ENCODE measurements at regions not wholly inside any gene's neighbourhood (a gene's known extent, or its start where the extent isn't known, plus 50 kb on each side); places are given as distances from the start of the nearest gene placed in this dataset.

DNA sequence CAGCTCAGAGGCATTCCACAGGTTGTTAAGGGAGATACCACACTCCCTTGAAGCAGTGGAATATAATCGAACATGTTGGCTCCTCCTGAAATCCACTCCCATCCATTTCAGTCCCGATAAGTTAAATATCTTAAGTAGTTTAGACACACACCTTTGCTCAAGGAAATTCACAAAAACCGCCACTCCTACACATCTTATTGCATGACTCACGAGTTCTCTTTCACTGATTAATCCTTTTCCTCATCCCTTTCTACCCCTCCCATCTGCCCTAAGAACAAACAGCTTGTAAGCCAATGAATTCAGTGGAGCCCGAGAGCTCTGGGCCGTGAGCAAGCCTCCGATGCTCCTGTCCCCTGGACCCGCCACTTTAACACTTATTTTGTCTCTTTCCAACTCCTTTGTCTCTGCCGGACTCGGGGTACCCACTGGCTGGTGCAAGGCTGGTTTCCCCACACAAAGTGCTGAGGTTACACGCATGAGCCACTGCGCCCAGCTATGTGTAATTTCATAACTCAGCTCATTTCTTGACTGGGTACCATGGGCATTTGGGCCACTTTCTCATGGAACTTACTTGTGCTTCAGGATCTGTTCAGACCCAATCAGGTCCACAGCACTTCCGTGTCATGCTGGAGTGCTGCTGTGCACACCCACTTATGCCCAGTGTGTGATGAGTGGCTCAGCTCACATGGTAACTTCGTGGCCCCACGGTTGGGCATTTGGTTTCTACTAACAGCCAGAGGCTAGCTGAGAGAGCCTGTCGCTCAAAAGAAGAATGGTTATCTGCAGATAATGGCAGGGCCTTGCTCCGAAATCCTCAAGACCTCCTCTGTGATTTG, 171.8 kb upstream of the ALG10B start:
- no peak for DNase-seq (ENCODE audit: low read depth)
- TF ChIP-seq, protein P1, sequence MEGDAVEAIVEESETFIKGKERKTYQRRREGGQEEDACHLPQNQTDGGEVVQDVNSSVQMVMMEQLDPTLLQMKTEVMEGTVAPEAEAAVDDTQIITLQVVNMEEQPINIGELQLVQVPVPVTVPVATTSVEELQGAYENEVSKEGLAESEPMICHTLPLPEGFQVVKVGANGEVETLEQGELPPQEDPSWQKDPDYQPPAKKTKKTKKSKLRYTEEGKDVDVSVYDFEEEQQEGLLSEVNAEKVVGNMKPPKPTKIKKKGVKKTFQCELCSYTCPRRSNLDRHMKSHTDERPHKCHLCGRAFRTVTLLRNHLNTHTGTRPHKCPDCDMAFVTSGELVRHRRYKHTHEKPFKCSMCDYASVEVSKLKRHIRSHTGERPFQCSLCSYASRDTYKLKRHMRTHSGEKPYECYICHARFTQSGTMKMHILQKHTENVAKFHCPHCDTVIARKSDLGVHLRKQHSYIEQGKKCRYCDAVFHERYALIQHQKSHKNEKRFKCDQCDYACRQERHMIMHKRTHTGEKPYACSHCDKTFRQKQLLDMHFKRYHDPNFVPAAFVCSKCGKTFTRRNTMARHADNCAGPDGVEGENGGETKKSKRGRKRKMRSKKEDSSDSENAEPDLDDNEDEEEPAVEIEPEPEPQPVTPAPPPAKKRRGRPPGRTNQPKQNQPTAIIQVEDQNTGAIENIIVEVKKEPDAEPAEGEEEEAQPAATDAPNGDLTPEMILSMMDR (IDR thresholded peaks at IDR 0.05; ENCODE audit: control insufficient read depth, insufficient read depth, low read depth, low read length, missing control alignments), result no peak
- no peak overlapping the region for H3K4me3 ChIP-seq (ENCODE audit: control insufficient read depth, low read depth, low read length)

DNA sequence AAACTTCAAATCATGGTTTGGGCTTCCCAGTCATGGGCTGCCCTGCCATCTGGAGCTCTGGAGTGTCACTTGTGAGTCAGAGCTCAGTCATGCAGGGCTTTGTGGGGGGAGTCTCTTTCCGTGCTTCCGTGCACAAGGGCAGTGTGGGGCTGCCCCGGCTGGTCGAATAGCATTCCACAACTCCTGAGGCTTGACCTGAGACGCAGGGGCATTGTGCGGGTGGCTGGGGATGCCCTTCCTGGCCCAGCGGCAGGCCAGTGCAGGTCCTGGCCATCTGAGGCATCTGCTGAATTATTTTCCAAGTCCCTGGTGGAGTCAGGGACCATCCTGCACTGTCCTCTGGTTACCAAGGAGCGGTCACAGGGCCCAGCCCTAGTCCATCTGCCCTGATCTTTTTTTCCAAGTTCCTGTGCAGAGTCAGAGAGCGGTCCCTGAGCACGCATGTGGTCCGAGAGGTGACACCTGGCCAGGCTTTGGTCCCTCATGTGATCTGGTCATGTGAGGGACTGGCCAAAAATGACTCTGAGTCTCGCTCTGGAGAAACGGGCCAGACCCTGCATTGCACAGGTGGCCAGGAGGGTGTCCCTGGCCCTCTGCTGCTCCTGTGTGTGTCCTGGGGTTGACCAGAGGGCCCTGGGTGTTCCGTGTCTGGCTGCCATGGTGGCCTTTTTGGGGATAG, 167.0 kb upstream of the ALG10B start:
- TF ChIP-seq, protein P1 (IDR thresholded peaks at IDR 0.05; ENCODE audit: control insufficient read depth, insufficient read depth, low read depth, low read length, missing control alignments), result no peak
- DNase-seq (ENCODE audit: low read depth), result no peak
- no peak overlapping the region for H3K4me3 ChIP-seq (ENCODE audit: control insufficient read depth, low read depth, low read length)

DNA sequence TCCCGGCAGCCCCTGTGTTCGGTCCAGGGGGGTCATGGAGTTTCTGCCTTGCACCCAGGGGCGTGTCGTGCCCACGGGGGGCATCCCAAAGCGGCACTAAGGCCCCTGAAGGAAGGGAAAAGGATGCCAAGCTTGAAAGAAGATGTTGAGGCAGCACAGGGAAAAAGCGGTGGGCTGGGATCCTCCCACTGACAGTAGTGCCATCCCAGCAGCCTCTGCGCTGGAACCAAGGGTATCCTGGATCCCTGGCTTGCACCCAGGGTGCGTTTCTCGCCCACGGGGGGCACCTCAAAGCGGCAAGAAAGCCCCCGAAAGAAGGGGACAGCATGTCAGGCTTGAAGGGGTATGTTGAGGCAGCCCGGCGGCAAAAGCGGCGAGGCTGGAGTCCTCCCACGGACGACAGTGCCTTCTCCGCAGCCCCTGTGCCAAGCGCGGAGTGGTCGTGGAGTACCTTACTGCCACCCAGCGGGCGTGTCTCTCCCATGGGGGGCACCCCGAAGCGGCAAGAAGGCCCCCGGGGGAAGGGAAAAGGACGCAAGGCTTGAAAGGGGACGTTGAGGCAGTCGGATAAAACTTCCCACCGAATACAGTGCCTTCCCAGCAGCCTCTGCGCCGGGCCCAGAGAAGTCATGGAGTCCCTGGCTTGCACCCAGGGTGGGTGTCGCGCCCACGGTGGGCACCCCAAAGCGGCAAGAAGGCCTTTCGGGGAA, 164.4 kb upstream of the ALG10B start:
- TF ChIP-seq, protein P1 (IDR thresholded peaks at IDR 0.05; ENCODE audit: control insufficient read depth, insufficient read depth, low read depth, low read length, missing control alignments), result no peak
- no peak for DNase-seq (ENCODE audit: low read depth)
- H3K4me3 ChIP-seq (ENCODE audit: control insufficient read depth, low read depth, low read length), result no peak overlapping the region

DNA sequence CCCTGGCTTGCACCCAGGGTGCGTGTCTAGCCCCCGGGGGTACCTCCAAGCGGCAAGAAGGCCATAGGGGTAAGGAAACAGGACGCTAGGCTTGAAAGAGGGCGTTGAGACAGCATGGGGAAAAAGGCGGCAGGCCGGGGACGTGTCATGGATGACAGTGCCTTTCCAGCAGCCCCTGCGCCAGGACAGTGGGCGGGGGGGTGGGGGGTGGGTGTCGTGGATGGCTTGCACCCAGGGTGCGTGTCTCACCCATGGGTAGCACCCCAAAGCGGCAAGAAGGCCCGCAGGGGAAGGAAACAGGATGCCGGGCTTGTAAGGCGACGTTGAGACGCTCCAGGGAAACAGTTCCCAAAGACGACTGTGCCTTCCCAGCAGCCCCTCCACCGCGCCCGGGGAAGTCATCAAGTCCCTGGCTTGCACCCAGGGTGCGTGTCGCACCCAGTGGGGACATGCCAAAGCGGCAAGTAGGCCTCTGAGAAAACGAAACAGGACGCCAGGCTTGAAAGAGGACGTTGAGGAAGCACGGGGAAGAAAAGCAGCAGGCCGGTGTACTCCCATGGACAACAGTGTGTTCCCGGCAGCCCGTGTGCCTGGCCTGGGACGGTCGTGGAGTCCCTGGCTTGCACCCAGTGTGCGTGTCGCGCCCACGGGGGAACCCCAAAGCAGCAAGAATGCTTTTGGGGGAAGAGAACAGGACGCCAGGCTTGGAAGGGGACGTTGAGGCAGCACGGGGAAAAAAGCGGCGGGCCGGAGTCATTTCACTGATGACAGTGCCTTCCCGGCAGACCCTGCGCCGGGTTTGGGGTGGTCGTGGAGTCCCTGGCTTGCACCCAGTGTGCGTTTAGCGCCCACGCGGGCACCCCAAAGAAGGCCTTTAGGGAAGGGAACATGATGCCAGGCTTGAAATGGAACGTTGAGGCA, 163.5 kb upstream of the ALG10B start:
- TF ChIP-seq, protein P1 (IDR thresholded peaks at IDR 0.05; ENCODE audit: control insufficient read depth, insufficient read depth, low read depth, low read length, missing control alignments), result no peak
- DNase-seq (ENCODE audit: low read depth), result no peak
- no peak overlapping the region for H3K4me3 ChIP-seq (ENCODE audit: control insufficient read depth, low read depth, low read length)

DNA sequence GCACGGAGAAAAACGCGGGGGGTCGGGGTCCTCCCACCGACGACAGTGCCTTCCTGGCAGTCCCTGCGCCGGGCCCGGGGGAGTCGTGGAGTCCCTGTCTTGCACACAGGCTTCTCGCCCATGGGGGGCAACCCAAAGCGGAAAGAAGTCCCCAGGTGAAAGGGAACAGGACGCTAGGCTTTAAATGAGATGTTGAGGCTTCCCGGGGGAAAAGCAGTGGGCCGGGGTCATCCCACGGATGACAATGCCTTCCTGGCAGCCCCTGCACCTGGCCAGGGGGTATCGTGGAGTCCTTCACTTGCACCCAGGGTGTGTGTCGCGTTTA, 162.9 kb upstream of the ALG10B start:
- no peak for DNase-seq (ENCODE audit: low read depth)
- TF ChIP-seq, protein P1 (IDR thresholded peaks at IDR 0.05; ENCODE audit: control insufficient read depth, insufficient read depth, low read depth, low read length, missing control alignments), result no peak
- no peak overlapping the region for H3K4me3 ChIP-seq (ENCODE audit: control insufficient read depth, low read depth, low read length)
